ENCODE measurements at regions not wholly inside any gene's neighbourhood (a gene's known extent, or its start where the extent isn't known, plus 50 kb on each side); places are given as distances from the start of the nearest gene placed in this dataset.

DNA sequence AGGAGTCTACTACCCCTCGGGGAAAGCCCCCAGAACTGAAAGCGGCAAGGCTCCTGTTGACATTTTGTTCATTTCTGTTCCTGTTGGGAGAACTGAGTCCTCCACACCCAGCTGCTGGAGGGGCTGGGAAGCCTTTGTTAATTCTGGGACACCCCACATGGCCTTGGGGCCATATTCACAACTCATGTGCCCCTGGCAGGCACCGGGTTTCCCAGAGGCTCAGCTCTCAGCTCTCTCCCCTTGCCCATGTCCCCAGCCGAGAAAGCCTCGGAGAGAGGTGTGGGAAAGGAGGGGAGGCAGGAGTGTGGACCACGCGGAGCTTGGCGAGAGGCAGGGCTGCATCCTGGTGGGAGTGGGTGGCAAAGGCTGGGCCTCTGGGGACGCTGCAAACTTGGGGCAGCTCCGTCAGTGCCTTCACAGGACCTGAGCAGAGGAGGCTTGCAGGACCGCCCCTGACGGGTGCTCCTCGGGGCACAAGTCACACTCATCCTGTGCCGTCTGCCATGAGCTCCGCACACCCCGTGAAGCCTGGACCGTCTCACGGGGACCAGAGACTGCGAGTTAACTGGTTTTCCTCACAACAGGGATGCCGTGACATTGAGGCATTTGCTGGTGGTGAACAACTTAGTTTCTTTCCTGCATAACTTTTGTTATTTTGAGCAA, 140.9 kb downstream of the DNAJB6 start:
- TF ChIP-seq, protein P1, sequence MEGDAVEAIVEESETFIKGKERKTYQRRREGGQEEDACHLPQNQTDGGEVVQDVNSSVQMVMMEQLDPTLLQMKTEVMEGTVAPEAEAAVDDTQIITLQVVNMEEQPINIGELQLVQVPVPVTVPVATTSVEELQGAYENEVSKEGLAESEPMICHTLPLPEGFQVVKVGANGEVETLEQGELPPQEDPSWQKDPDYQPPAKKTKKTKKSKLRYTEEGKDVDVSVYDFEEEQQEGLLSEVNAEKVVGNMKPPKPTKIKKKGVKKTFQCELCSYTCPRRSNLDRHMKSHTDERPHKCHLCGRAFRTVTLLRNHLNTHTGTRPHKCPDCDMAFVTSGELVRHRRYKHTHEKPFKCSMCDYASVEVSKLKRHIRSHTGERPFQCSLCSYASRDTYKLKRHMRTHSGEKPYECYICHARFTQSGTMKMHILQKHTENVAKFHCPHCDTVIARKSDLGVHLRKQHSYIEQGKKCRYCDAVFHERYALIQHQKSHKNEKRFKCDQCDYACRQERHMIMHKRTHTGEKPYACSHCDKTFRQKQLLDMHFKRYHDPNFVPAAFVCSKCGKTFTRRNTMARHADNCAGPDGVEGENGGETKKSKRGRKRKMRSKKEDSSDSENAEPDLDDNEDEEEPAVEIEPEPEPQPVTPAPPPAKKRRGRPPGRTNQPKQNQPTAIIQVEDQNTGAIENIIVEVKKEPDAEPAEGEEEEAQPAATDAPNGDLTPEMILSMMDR (conservative IDR thresholded peaks at IDR 0.05 in 1 of 2, IDR thresholded peaks at IDR 0.05 in 1 of 2; ENCODE audit: low read depth in 1 of 2, low read length in 2 of 2): no peak
- TF ChIP-seq EZH2 (IDR thresholded peaks at IDR 0.05; ENCODE audit: low read length, missing control alignments): no peak
